Neural cell (in vitro differentiated cells): ENCODE measurements at regions not wholly inside any gene's neighbourhood (a gene's known extent, or its start where the extent isn't known, plus 50 kb on each side); places are given as distances from the start of the nearest gene placed in this dataset.

Experiments used
- H2AFZ ChIP-seq: fragments of 200-600, 300-800 bp; sonication (generic), shearing (Covaris generic); 2 replicates; pipeline ENCODE4 v1.6.0; 2014; ENCODE audit warnings: low read depth, mild to moderate bottlenecking, antibody characterized with exemption, low read length, moderate library complexity
- H3F3A ChIP-seq: fragments of 200-600 bp; shearing (Covaris generic); 2 replicates; pipeline ENCODE4 v1.6.1; 2016; ENCODE audit warnings: mild to moderate bottlenecking, moderate library complexity, mixed read lengths, antibody characterized with exemption, low read length; ENCODE audit not compliant: insufficient read depth, poor library complexity, severe bottlenecking
- H3K27ac ChIP-seq: fragments of 200-600, 300-800 bp; sonication (generic), shearing (Covaris generic); 2 replicates; pipeline ENCODE4 v1.5.1; 2014; ENCODE audit warnings: mild to moderate bottlenecking, low read length, moderate library complexity
- H3K27me3 ChIP-seq: fragments of 300-800, 200-600 bp; sonication (generic), shearing (Covaris generic); 2 replicates; pipeline ENCODE4 v1.6.0; 2014; ENCODE audit warnings: mild to moderate bottlenecking, low read depth, low read length, moderate library complexity; ENCODE audit not compliant: insufficient read depth
- H3K36me3 ChIP-seq: fragments of 300-800, 200-600 bp; sonication (generic), shearing (Covaris generic); 2 replicates; pipeline ENCODE4 v1.5.1; 2014; ENCODE audit warnings: mild to moderate bottlenecking, antibody characterized with exemption, low read length, moderate library complexity; ENCODE audit not compliant: insufficient read depth
- H3K4me2 ChIP-seq: fragments of 300-800, 200-600 bp; sonication (generic), shearing (Covaris generic); 2 replicates; pipeline ENCODE4 v1.6.0; 2014; ENCODE audit warnings: mild to moderate bottlenecking, low read length
- H3K4me3 ChIP-seq: fragments of 300-800, 200-600 bp; sonication (generic), shearing (Covaris generic); 2 replicates; pipeline ENCODE4 v1.5.1; 2014; ENCODE audit warnings: mild to moderate bottlenecking, low read length, moderate library complexity
- H3K79me2 ChIP-seq: fragments of 200-600 bp; shearing (Covaris generic); replicated peaks from 2 replicates; pipeline ENCODE4 v1.6.0; 2014; ENCODE audit warnings: mild to moderate bottlenecking, low read length, moderate library complexity; ENCODE audit not compliant: insufficient read depth
- H3K9ac ChIP-seq: fragments of 300-800, 200-600 bp; sonication (generic), shearing (Covaris generic); 2 replicates; pipeline ENCODE4 v1.6.1; 2016; ENCODE audit warnings: mild to moderate bottlenecking, low read length, mixed read lengths
- H3K9me2 ChIP-seq: fragments of 200-600 bp; shearing (Covaris generic); 2 replicates; pipeline ENCODE4 v1.6.1; 2016; ENCODE audit warnings: mild to moderate bottlenecking, low read length, mixed read lengths; ENCODE audit not compliant: insufficient read depth
- H3K9me3 ChIP-seq: fragments of 200-600, 300-800 bp; sonication (generic), shearing (Covaris generic); 2 replicates; pipeline ENCODE4 v1.6.1; 2016; ENCODE audit warnings: mild to moderate bottlenecking, mixed run types, low read length, moderate library complexity, mixed read lengths
- H4K20me1 ChIP-seq: fragments of 200-600 bp; shearing (Covaris generic); 2 replicates; pipeline ENCODE4 v1.6.1; 2016; ENCODE audit warnings: mild to moderate bottlenecking, mixed run types; ENCODE audit not compliant: insufficient read depth
- EP300 ChIP-seq: fragments of 450-650 bp; conservative IDR thresholded peaks from 2 replicates; pipeline ENCODE4 v1.6.1; 2014; ENCODE audit warnings: antibody characterized with exemption, mild to moderate bottlenecking, moderate library complexity; ENCODE audit not compliant: poor library complexity, severe bottlenecking
- EZH2 ChIP-seq: fragments of 200-600, 300-800 bp; shearing (Covaris generic), sonication (generic); IDR thresholded peaks from 2 replicates; pipeline ENCODE4 v1.6.1; 2014; ENCODE audit warnings: antibody characterized with exemption, low read length, borderline replicate concordance, mild to moderate bottlenecking; ENCODE audit not compliant: insufficient read depth, poor library complexity, severe bottlenecking
- MXI1 ChIP-seq: fragments of 450-650 bp; conservative IDR thresholded peaks from 2 replicates; pipeline ENCODE4 v1.6.1; 2014; ENCODE audit warnings: antibody characterized with exemption, mild to moderate bottlenecking; ENCODE audit not compliant: poor library complexity, severe bottlenecking
- POLR2AphosphoS5 ChIP-seq: IDR thresholded peaks from 2 replicates; pipeline ENCODE4 v1.6.1; 2012
- RAD21 ChIP-seq: fragments of 450-650 bp; conservative IDR thresholded peaks from 2 replicates; pipeline ENCODE4 v1.6.1; 2014; ENCODE audit warnings: antibody characterized with exemption, mild to moderate bottlenecking, moderate library complexity
- SMC3 ChIP-seq: fragments of 450-650 bp; conservative IDR thresholded peaks from 2 replicates; pipeline ENCODE4 v1.6.1; 2014; ENCODE audit warnings: antibody characterized with exemption, mild to moderate bottlenecking, moderate library complexity; ENCODE audit not compliant: poor library complexity
- TAF1 ChIP-seq: IDR thresholded peaks from 2 replicates; pipeline ENCODE4 v1.6.1; 2012; ENCODE audit warnings: low read depth
- TF ChIP-seq, protein P1 (sequence below): IDR thresholded peaks from 2 replicates; pipeline ENCODE4 v1.6.1; 2012; ENCODE audit warnings: borderline replicate concordance
- TF ChIP-seq, protein P2 (sequence below): fragments of 450-650 bp; IDR thresholded peaks from 2 replicates; pipeline ENCODE4 v1.5.1; 2014; ENCODE audit warnings: antibody characterized with exemption, mild to moderate bottlenecking, moderate library complexity; ENCODE audit not compliant: poor library complexity, severe bottlenecking

DNA sequence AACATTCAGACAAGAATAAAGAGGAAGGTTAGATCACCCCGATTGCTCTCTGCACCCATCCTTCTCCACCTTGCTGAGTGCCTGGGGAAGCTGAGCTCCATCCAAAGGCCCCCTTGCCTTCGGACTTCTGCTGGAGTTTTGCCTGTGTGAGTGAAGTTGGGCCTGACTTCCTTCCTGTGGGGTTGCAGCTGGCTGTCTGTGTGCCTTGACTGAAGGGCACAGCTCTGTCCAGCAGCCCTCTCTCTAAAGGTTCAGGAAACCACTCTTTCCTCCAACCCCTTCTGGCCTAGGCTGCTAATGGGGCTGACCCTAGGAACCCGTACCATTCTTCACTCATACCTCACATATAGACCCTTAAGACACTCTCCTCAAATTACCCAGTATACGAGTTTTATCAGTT lies 173.4 kb upstream of the HMCN1 start:
- Histone ChIP-seq H3K9me3 (no peaks in the 10 kb centered on the region), H3K9me2 (no peaks in the 10 kb centered on the region), H3F3A (no peaks in the 10 kb centered on the region), H3K27me3 (no peaks in the 10 kb centered on the region), H3K36me3 (no peaks in the 10 kb centered on the region), H3K27ac (no peak overlapping the region), H3K4me2 (no peak overlapping the region), H4K20me1 (no peaks in the 10 kb centered on the region), H2AFZ (no peak overlapping the region), H3K9ac (no peak overlapping the region), H3K4me3 (no peak overlapping the region), H3K79me2 (no peaks in the 10 kb centered on the region)
- TF ChIP-seq MXI1 (no peak), TAF1 (no peak), EP300 (no peak), POLR2AphosphoS5 (no peak), EZH2 (no peak), RAD21 (no peak), SMC3 (no peak)
- TF ChIP-seq, protein P1, sequence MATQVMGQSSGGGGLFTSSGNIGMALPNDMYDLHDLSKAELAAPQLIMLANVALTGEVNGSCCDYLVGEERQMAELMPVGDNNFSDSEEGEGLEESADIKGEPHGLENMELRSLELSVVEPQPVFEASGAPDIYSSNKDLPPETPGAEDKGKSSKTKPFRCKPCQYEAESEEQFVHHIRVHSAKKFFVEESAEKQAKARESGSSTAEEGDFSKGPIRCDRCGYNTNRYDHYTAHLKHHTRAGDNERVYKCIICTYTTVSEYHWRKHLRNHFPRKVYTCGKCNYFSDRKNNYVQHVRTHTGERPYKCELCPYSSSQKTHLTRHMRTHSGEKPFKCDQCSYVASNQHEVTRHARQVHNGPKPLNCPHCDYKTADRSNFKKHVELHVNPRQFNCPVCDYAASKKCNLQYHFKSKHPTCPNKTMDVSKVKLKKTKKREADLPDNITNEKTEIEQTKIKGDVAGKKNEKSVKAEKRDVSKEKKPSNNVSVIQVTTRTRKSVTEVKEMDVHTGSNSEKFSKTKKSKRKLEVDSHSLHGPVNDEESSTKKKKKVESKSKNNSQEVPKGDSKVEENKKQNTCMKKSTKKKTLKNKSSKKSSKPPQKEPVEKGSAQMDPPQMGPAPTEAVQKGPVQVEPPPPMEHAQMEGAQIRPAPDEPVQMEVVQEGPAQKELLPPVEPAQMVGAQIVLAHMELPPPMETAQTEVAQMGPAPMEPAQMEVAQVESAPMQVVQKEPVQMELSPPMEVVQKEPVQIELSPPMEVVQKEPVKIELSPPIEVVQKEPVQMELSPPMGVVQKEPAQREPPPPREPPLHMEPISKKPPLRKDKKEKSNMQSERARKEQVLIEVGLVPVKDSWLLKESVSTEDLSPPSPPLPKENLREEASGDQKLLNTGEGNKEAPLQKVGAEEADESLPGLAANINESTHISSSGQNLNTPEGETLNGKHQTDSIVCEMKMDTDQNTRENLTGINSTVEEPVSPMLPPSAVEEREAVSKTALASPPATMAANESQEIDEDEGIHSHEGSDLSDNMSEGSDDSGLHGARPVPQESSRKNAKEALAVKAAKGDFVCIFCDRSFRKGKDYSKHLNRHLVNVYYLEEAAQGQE: no peak
- TF ChIP-seq, protein P2, sequence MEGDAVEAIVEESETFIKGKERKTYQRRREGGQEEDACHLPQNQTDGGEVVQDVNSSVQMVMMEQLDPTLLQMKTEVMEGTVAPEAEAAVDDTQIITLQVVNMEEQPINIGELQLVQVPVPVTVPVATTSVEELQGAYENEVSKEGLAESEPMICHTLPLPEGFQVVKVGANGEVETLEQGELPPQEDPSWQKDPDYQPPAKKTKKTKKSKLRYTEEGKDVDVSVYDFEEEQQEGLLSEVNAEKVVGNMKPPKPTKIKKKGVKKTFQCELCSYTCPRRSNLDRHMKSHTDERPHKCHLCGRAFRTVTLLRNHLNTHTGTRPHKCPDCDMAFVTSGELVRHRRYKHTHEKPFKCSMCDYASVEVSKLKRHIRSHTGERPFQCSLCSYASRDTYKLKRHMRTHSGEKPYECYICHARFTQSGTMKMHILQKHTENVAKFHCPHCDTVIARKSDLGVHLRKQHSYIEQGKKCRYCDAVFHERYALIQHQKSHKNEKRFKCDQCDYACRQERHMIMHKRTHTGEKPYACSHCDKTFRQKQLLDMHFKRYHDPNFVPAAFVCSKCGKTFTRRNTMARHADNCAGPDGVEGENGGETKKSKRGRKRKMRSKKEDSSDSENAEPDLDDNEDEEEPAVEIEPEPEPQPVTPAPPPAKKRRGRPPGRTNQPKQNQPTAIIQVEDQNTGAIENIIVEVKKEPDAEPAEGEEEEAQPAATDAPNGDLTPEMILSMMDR: no peak

DNA sequence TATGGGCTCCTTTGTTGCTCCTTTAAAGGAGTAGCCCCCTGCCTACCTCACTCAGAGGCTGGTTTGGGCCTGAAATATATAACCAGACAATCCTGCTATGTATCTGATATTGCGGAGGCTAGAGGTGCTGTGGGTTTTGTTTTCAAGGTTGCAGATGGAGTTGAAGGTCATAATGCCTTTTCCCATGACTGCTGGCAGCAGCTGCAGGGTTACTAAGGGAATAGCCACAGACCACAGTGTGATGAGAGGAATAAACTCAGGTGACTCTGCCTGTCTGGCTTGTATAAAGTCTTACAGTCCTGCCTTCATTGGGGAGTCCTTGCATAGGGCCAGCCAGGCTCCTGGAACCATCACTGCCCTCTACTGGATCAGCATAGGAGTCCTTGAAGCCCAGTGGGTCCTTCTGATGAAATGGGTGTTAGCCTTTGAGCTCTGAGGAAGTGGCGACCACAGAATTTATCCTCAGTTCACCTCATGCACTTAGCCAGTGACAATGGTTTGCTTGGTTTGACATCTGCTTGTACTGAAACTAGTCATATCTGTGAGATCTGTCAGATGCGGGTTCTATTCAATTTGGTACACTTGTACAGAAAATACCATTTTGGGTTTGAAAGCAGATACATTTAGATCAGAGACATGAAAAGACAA lies 174.4 kb upstream of the HMCN1 start:
- Histone ChIP-seq H4K20me1 (no peaks in the 10 kb centered on the region), H3K4me2 (no peak overlapping the region), H3K4me3 (no peak overlapping the region), H3K36me3 (no peaks in the 10 kb centered on the region), H3K79me2 (no peaks in the 10 kb centered on the region), H3K9me3 (no peaks in the 10 kb centered on the region), H3F3A (no peaks in the 10 kb centered on the region), H3K27ac (no peak overlapping the region), H3K9me2 (no peaks in the 10 kb centered on the region), H2AFZ (no peak overlapping the region), H3K9ac (no peak overlapping the region), H3K27me3 (no peaks in the 10 kb centered on the region)
- TF ChIP-seq, protein P2: no peak
